ENCODE measurements at regions not wholly inside any gene's neighbourhood (a gene's known extent, or its start where the extent isn't known, plus 50 kb on each side); places are given as distances from the start of the nearest gene placed in this dataset.

DNA sequence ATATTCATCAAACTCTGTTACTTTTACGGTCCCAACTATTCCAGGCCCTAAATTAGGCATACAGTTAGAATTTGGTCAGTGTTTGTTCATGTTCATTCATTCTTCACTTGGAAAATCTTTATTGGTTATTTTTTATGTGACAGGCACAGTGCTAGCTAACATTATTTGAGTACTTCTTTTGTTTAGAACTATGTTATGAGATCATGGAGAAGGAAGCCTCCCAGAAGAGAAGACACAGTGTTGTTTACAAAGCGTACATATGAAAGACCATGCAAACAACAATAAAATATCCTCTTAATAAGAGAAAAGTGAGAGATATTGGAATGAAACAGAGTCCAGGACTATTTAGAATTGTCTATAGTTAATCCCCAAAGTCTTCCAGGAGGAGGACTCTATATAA is 399.2 kb downstream of the LRIG3 start:
- no peak for DNase-seq (ENCODE audit: low spot score)
- H3K27me3 ChIP-seq (ENCODE audit: control insufficient read depth in 4 of 4, insufficient read depth in 4 of 4, low read length in 3 of 4): no peaks in the 10 kb centered on the region
- H3K4me1 ChIP-seq (ENCODE audit: control insufficient read depth in 4 of 4, insufficient read depth in 4 of 4, low read length in 3 of 4): no peaks in the 10 kb centered on the region
- H3K36me3 ChIP-seq (ENCODE audit: control insufficient read depth in 4 of 4, insufficient read depth in 3 of 4, low read depth in 1 of 4, low read length in 3 of 4): no peaks in the 10 kb centered on the region
- no peak overlapping the region for H3K4me3 ChIP-seq (ENCODE audit: low read depth in 1 of 3, low read length in 3 of 3)
- peaks cover 0 to 15% (median 4%) of the 10 kb centered on the region in 4 donors for H3K9me3 ChIP-seq (ENCODE audit: control insufficient read depth in 4 of 4, low read length in 3 of 4)
- no peak for TF ChIP-seq FOXA1 (IDR thresholded peaks at IDR 0.05)
- H3K27ac ChIP-seq (ENCODE audit: low read depth in 1 of 2, low read length in 2 of 2): no peak overlapping the region
- no peak overlapping the region for H3K9ac ChIP-seq (ENCODE audit: low read depth in 1 of 2, low read length in 2 of 2)
- WGBS: 92% methylated on average over 2 of the region's 2 CpGs

GRCh38 chr12:58521796-58522195 is 398.5 kb downstream of the LRIG3 start:
- 80% methylated on average over 1 of the region's 1 CpG for WGBS
- H3K4me3 ChIP-seq (ENCODE audit: low read depth in 1 of 3, low read length in 3 of 3): no peak overlapping the region
- H3K36me3 ChIP-seq (ENCODE audit: control insufficient read depth in 4 of 4, insufficient read depth in 3 of 4, low read depth in 1 of 4, low read length in 3 of 4): no peaks in the 10 kb centered on the region
- TF ChIP-seq SP1 (IDR thresholded peaks at IDR 0.05): no peak
- no peak for TF ChIP-seq GABPA (IDR thresholded peaks at IDR 0.05 in 1 of 2, conservative IDR thresholded peaks at IDR 0.05 in 1 of 2)
- no peak for TF ChIP-seq RAD21 (IDR thresholded peaks at IDR 0.05)
- no peak for TF ChIP-seq CTCF (IDR thresholded peaks at IDR 0.05; ENCODE audit: low read depth, low read length, missing input control)
- no peak for DNase-seq (ENCODE audit: low spot score)
- H3K27ac ChIP-seq (ENCODE audit: low read depth in 1 of 2, low read length in 2 of 2): no peak overlapping the region
- H3K4me1 ChIP-seq (ENCODE audit: control insufficient read depth in 4 of 4, insufficient read depth in 4 of 4, low read length in 3 of 4): no peaks in the 10 kb centered on the region
- H3K27me3 ChIP-seq (ENCODE audit: control insufficient read depth in 4 of 4, insufficient read depth in 4 of 4, low read length in 3 of 4): no peaks in the 10 kb centered on the region
- H3K9ac ChIP-seq (ENCODE audit: low read depth in 1 of 2, low read length in 2 of 2): no peak overlapping the region
- peaks cover 0 to 15% (median 4%) of the 10 kb centered on the region in 4 donors for H3K9me3 ChIP-seq (ENCODE audit: control insufficient read depth in 4 of 4, low read length in 3 of 4)

DNA sequence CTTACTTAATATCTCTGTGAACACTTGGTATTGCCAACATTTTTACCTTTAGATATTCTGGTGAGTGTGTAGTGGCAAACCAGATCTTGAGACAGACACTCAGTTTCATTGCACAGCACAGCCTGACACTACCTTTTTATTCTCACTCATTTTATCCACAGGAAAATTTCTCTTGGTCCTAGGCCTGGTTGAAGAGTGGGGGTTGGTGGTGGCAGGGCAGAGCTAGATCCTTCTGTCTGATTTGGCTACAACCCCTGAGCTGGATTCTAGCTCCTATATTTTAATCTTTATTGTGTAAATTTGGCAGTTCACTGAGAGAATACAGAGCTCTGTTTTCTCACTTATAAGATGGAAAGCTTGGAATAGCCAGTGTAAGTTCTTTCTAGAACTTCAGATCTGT is 396.9 kb downstream of the LRIG3 start:
- H3K27me3 ChIP-seq (ENCODE audit: control insufficient read depth in 4 of 4, insufficient read depth in 4 of 4, low read length in 3 of 4): no peaks in the 10 kb centered on the region
- peaks cover 0 to 8% (median 2%) of the 10 kb centered on the region in 4 donors for H3K9me3 ChIP-seq (ENCODE audit: control insufficient read depth in 4 of 4, low read length in 3 of 4)
- no peaks in the 10 kb centered on the region for H3K4me1 ChIP-seq (ENCODE audit: control insufficient read depth in 4 of 4, insufficient read depth in 4 of 4, low read length in 3 of 4)
- TF ChIP-seq TAF1 (conservative IDR thresholded peaks at IDR 0.05) (no peak), RXRA (IDR thresholded peaks at IDR 0.05) (no peak), JUND (IDR thresholded peaks at IDR 0.05) (no peak)
- no peak overlapping the region for H3K4me3 ChIP-seq (ENCODE audit: low read depth in 1 of 3, low read length in 3 of 3)
- no peak overlapping the region for H3K9ac ChIP-seq (ENCODE audit: low read depth in 1 of 2, low read length in 2 of 2)
- no peak for DNase-seq (ENCODE audit: low spot score)
- H3K27ac ChIP-seq (ENCODE audit: low read depth in 1 of 2, low read length in 2 of 2): no peak overlapping the region
- H3K36me3 ChIP-seq (ENCODE audit: control insufficient read depth in 4 of 4, insufficient read depth in 3 of 4, low read depth in 1 of 4, low read length in 3 of 4): no peaks in the 10 kb centered on the region

DNA sequence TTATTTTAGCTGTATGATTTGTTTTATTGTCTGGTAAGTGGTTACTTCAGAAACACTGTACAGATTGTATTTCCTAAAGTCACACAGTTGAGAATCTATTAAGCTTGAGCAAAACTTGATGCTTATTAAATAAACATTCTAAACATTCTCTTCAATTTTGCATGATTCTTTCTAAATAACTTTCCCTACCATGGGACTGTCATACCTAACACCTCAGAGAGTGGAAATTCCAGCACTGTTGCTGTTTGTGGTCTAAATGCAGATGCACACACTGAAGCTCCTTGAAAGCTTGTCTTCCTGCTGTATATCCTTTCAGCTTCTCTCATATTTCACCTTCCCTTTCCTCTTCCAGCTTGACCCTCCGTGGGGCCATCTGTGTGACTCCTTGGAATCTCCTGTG is 392.0 kb downstream of the LRIG3 start:
- WGBS: 0% methylated on average over 1 of the region's 1 CpG
- no peak for DNase-seq (ENCODE audit: low spot score)
- H3K27ac ChIP-seq (ENCODE audit: low read depth in 1 of 2, low read length in 2 of 2): no peak overlapping the region
- H3K27me3 ChIP-seq (ENCODE audit: control insufficient read depth in 4 of 4, insufficient read depth in 4 of 4, low read length in 3 of 4): no peaks in the 10 kb centered on the region
- no peaks in the 10 kb centered on the region for H3K9me3 ChIP-seq (ENCODE audit: control insufficient read depth in 4 of 4, low read length in 3 of 4)
- H3K4me1 ChIP-seq (ENCODE audit: control insufficient read depth in 4 of 4, insufficient read depth in 4 of 4, low read length in 3 of 4): no peaks in the 10 kb centered on the region
- H3K4me3 ChIP-seq (ENCODE audit: low read depth in 1 of 3, low read length in 3 of 3): no peak overlapping the region
- no peak overlapping the region for H3K9ac ChIP-seq (ENCODE audit: low read depth in 1 of 2, low read length in 2 of 2)
- H3K36me3 ChIP-seq (ENCODE audit: control insufficient read depth in 4 of 4, insufficient read depth in 3 of 4, low read depth in 1 of 4, low read length in 3 of 4): no peaks in the 10 kb centered on the region
- TF ChIP-seq SP1 (IDR thresholded peaks at IDR 0.05) (no peak), TAF1 (conservative IDR thresholded peaks at IDR 0.05) (no peak), GABPA (IDR thresholded peaks at IDR 0.05 in 1 of 2, conservative IDR thresholded peaks at IDR 0.05 in 1 of 2) (no peak), FOXA2 (IDR thresholded peaks at IDR 0.05) (no peak), HNF4A (conservative IDR thresholded peaks at IDR 0.05) (no peak), EGR1 (IDR thresholded peaks at IDR 0.05; ENCODE audit: low read depth in 2 of 2) (no peak), YY1 (IDR thresholded peaks at IDR 0.05) (no peak), RXRA (IDR thresholded peaks at IDR 0.05) (no peak), RAD21 (IDR thresholded peaks at IDR 0.05) (no peak)
- TF ChIP-seq, protein P1, sequence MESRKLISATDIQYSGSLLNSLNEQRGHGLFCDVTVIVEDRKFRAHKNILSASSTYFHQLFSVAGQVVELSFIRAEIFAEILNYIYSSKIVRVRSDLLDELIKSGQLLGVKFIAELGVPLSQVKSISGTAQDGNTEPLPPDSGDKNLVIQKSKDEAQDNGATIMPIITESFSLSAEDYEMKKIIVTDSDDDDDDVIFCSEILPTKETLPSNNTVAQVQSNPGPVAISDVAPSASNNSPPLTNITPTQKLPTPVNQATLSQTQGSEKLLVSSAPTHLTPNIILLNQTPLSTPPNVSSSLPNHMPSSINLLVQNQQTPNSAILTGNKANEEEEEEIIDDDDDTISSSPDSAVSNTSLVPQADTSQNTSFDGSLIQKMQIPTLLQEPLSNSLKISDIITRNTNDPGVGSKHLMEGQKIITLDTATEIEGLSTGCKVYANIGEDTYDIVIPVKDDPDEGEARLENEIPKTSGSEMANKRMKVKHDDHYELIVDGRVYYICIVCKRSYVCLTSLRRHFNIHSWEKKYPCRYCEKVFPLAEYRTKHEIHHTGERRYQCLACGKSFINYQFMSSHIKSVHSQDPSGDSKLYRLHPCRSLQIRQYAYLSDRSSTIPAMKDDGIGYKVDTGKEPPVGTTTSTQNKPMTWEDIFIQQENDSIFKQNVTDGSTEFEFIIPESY (IDR thresholded peaks at IDR 0.05): no peak
- TF ChIP-seq, protein P2, sequence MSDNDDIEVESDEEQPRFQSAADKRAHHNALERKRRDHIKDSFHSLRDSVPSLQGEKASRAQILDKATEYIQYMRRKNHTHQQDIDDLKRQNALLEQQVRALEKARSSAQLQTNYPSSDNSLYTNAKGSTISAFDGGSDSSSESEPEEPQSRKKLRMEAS (IDR thresholded peaks at IDR 0.05): no peak

Data from liver (tissue), 8 donors.